Thoracic aorta (tissue), 2 donors: ENCODE measurements at regions not wholly inside any gene's neighbourhood (a gene's known extent, or its start where the extent isn't known, plus 50 kb on each side); places are given as distances from the start of the nearest gene placed in this dataset.

Source experiments
- ATAC-seq: fragments of 150-250 bp; one replicate; pipeline ENCODE4 v1.8.0; 2017; ENCODE audit warnings: low read depth; ENCODE audit not compliant: insufficient number of reproducible peaks, low FRiP score
- DNase-seq: peaks from one replicate; pipeline ENCODE4 v3.0.0-alpha.2; 2020; ENCODE audit warnings: low spot score
- H3K27ac ChIP-seq, 2 donors: fragments of 200-600 bp; sonication (generic); 1 replicate in 1 of 2; 2 replicates in 1 of 2; pipeline ENCODE4 v1.5.1; 2016; ENCODE audit warnings: mild to moderate bottlenecking in 2 of 2, moderate library complexity in 2 of 2
- H3K27me3 ChIP-seq: fragments of 200-600 bp; sonication (generic); replicated peaks from 2 replicates; pipeline ENCODE4 v1.6.0; 2016; ENCODE audit warnings: mild to moderate bottlenecking; ENCODE audit not compliant: insufficient read depth
- H3K36me3 ChIP-seq: fragments of 200-600 bp; sonication (generic); one replicate; pipeline ENCODE4 v1.5.1; 2016
- H3K4me1 ChIP-seq, 2 donors: fragments of 200-600 bp; sonication (generic); 1 replicate in 1 of 2; 2 replicates in 1 of 2; pipeline versions ENCODE4 v1.5.1 to v1.6.0; 2016; ENCODE audit warnings: low read depth in 2 of 2, mild to moderate bottlenecking in 1 of 2; ENCODE audit not compliant: control insufficient read depth in 1 of 2
- H3K4me3 ChIP-seq: fragments of 200-600 bp; sonication (generic); 2 replicates; pipeline ENCODE4 v1.5.1; 2016; ENCODE audit warnings: mild to moderate bottlenecking
- H3K9me3 ChIP-seq: fragments of 200-600 bp; sonication (generic); 2 replicates; pipeline ENCODE4 v1.5.1; 2016
- TF ChIP-seq, protein P1 (sequence below): fragments of 200-600 bp; sonication (generic); IDR thresholded peaks from one replicate; pipeline ENCODE4 v1.5.1; 2019; ENCODE audit warnings: antibody characterized with exemption

DNA sequence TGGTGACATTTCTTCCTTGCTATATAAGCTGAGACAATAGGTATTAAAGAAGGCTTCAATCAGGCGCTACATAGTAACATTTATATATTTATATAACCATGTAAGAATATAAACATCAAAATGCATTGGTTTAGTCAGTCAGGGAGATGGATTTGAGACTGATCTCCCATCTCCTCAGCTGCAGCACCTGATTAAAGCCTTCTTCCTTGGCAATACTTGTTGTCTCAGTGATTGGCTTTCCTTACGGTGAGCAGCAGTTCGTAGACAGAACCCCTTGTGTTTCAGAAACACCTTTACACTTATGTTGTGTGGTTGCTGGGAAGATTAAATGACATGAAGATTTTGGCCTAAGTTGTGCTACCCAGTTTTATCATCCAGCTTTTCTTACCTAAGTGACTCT, 323.3 kb upstream of the DUSP10 start:
- H3K9me3 ChIP-seq: peaks cover 4% of the 10 kb centered on the region
- DNase-seq (no peak), ATAC-seq (no peak)
- no peaks in the 10 kb centered on the region for H3K4me1 ChIP-seq
- TF ChIP-seq, protein P1, sequence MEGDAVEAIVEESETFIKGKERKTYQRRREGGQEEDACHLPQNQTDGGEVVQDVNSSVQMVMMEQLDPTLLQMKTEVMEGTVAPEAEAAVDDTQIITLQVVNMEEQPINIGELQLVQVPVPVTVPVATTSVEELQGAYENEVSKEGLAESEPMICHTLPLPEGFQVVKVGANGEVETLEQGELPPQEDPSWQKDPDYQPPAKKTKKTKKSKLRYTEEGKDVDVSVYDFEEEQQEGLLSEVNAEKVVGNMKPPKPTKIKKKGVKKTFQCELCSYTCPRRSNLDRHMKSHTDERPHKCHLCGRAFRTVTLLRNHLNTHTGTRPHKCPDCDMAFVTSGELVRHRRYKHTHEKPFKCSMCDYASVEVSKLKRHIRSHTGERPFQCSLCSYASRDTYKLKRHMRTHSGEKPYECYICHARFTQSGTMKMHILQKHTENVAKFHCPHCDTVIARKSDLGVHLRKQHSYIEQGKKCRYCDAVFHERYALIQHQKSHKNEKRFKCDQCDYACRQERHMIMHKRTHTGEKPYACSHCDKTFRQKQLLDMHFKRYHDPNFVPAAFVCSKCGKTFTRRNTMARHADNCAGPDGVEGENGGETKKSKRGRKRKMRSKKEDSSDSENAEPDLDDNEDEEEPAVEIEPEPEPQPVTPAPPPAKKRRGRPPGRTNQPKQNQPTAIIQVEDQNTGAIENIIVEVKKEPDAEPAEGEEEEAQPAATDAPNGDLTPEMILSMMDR: no peak
- no peak overlapping the region for H3K4me3 ChIP-seq
- no peaks in the 10 kb centered on the region for H3K36me3 ChIP-seq
- no peaks in the 10 kb centered on the region for H3K27me3 ChIP-seq
- no peak overlapping the region for H3K27ac ChIP-seq

DNA sequence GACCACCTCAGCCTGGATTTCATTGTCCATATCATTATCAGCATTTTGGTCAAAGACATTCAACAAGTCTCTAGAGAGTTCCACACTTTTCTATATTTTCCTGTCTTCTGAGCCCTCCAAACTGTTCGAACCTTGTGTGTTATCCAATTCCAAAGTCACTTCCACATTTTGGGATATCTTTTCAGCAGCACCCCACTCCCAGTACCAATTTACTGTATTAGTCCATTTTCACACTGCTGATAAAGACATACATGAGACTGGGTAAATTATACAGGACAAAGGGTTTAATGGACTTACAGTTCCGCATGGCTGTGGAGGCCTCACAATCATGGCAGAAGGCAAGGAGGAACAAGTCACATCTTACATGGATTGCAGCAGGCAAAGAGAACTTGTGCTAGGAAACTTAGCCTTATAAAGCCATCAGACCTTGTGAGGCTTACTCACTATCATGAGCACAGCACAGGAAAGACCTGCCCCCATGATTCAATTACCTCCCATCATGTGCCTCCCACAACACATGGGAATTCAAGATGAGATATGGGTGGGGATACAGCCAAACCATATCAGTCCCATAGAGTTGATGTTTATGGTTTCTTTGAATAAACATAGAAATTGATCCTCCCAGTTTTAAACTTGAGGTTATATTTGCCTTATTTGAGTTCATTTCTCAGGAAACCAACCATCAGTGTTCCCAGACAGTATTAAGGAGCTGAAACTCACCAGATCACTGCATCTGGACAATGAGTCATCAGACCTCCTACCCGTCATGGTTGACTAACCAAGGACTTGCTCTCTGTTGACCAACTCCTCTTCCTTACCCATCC, 322.7 kb upstream of the DUSP10 start:
- ATAC-seq (no peak), DNase-seq (no peak)
- Histone ChIP-seq H3K4me1 (no peaks in the 10 kb centered on the region), H3K4me3 (no peak overlapping the region), H3K27me3 (no peaks in the 10 kb centered on the region), H3K9me3 (peaks cover 4% of the 10 kb centered on the region), H3K36me3 (no peaks in the 10 kb centered on the region), H3K27ac (no peak overlapping the region)
- TF ChIP-seq, protein P1: no peak

DNA sequence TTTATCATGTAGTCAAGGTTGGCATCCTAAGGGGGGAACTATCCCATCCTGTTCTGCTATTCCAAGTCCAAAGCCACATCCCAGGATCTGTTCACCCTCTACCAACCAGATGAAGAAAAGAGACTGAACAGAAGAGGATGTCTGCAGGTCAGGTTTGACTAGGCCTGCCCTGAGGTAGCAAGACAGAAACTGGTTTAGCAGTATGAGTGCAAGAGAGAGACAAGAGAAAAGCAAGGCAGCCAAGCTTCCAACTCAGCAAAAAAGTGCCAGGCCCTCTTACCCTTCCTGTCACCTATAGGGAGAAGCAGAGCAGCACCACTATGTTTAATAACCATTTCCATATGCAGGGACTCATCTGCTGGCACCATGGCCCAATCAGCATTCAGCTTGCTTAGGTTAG, 320.8 kb upstream of the DUSP10 start:
- TF ChIP-seq, protein P1: no peak
- Histone ChIP-seq H3K27me3 (no peaks in the 10 kb centered on the region), H3K4me1 (no peaks in the 10 kb centered on the region), H3K27ac (no peak overlapping the region), H3K36me3 (no peaks in the 10 kb centered on the region), H3K9me3 (peaks cover 4% of the 10 kb centered on the region), H3K4me3 (no peak overlapping the region)
- ATAC-seq (no peak), DNase-seq (no peak)

DNA sequence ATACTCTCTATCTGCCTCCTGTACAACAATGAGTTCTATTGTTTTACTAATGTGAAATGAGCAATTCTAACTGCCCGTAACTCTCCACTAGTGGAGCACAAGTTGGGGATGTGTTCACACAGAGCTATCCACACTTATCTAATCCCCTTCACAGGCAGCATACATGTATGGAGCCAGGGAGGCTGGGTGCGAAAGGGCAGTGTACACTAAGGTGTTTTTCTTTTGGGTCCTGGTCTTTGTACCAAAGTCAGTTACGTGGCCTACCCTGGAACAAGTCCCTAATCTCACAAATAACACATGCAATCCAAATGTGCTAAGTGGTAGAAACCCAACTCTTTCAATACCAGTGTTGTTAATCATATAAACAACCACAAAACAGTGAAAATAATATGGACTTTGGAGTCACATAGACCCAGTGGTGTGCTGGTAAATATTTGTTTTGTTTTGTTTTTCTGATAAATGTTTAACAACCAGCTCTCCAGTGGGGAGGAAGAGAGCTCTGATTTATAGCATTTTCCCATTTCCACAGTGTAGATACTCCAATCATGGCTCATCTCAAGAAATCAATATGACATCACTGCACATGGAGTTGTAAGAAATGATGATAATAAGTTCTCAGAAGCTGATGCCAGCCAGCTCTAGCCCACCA, 319.9 kb upstream of the DUSP10 start:
- Histone ChIP-seq H3K9me3 (peaks cover 4% of the 10 kb centered on the region), H3K4me3 (no peak overlapping the region), H3K4me1 (no peaks in the 10 kb centered on the region), H3K27me3 (no peaks in the 10 kb centered on the region), H3K36me3 (no peaks in the 10 kb centered on the region), H3K27ac (no peak overlapping the region)
- TF ChIP-seq, protein P1: no peak
- no peak for ATAC-seq
- DNase-seq: no peak

DNA sequence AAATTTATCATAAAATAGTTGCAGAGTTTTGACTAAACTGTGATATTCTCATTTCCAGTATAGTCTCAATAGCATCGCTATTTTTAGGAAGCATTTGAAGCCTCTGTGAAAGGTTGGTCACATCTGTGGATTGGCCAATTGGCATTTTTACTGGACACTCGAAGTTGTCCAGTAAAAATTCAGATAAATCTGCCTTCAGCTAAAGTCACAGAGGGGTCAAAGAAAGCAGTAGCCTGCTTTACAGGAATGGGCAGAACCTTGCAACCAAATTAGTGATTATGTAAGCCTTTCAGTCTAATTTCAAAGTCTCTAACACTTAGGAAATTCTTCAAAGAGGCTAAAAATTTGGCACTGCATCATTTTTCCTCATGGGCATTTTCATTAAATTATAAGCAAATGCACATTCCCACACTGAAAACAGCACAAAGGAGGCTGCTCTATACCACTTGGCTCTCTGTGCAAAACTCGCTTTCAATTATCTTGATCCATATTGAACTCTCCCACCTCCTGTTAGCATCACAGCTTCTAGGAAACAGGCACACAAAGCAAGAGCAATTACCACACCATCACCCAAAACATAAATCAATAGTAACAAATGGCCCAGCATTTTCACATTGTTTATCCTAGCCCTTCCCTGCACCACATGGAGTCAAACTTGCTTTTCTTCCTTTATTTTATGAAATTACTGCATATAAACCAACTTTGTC, 318.5 kb upstream of the DUSP10 start:
- no peak overlapping the region for H3K27ac ChIP-seq
- peaks cover 4% of the 10 kb centered on the region for H3K9me3 ChIP-seq
- no peaks in the 10 kb centered on the region for H3K36me3 ChIP-seq
- no peak for ATAC-seq
- H3K4me1 ChIP-seq: no peaks in the 10 kb centered on the region
- DNase-seq: no peak
- no peak overlapping the region for H3K4me3 ChIP-seq
- no peaks in the 10 kb centered on the region for H3K27me3 ChIP-seq
- TF ChIP-seq, protein P1: no peak
